ENCODE measurements at regions not wholly inside any gene's neighbourhood (a gene's known extent, or its start where the extent isn't known, plus 50 kb on each side); places are given as distances from the start of the nearest gene placed in this dataset.

DNA sequence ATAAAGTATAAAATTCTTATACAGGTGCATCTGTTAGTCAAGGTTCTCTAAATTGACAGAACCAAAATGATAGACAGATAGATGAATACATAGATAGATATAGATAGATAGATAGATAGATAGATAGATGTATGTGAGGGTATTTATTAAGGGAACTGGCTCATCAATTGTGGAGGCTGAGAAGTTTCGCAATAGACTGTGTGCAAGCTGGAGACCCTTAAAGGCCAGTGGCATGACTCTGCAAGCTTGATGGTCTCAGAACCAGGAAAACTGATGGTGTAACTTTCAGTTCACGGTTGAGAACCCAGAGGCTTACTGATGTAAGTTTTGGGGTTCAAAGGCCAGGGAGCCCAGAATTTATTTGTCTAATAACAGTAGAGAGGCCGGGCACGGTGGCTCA is 1123.7 kb upstream of the CADM2 start:
- TF ChIP-seq, protein P1, sequence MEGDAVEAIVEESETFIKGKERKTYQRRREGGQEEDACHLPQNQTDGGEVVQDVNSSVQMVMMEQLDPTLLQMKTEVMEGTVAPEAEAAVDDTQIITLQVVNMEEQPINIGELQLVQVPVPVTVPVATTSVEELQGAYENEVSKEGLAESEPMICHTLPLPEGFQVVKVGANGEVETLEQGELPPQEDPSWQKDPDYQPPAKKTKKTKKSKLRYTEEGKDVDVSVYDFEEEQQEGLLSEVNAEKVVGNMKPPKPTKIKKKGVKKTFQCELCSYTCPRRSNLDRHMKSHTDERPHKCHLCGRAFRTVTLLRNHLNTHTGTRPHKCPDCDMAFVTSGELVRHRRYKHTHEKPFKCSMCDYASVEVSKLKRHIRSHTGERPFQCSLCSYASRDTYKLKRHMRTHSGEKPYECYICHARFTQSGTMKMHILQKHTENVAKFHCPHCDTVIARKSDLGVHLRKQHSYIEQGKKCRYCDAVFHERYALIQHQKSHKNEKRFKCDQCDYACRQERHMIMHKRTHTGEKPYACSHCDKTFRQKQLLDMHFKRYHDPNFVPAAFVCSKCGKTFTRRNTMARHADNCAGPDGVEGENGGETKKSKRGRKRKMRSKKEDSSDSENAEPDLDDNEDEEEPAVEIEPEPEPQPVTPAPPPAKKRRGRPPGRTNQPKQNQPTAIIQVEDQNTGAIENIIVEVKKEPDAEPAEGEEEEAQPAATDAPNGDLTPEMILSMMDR (IDR thresholded peaks at IDR 0.05; ENCODE audit: insufficient read depth, low read length, severe bottlenecking) = no peak
- Histone ChIP-seq H3K36me3 (ENCODE audit: control insufficient read depth, insufficient read depth, low read length) (no peaks in the 10 kb centered on the region), H3K27me3 (ENCODE audit: control insufficient read depth, insufficient read depth, low read length) (no peaks in the 10 kb centered on the region), H3K4me3 (ENCODE audit: low read depth, low read length) (no peak overlapping the region)
- DNase-seq (ENCODE audit: low read depth) (peak; percentile 3), FAIRE-seq (no peak)

DNA sequence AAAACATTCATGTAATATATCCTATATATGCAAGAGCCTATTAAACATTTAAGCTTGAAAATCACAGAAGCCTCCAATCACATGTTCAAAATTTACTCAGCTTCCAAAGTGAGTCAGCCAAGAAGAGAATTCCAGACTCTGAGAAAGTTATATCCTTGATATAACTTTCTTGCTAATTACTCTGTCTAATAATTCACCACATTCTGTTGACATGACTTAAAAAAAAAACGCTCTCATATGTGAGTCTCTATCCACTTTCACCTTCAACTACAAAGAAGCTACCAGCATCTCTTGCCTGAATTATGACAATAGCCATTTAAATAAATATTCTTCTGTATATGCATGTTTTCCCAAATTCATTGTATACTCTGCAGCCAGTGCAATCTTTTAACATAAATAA is 1116.3 kb upstream of the CADM2 start:
- TF ChIP-seq, protein P1 (IDR thresholded peaks at IDR 0.05; ENCODE audit: insufficient read depth, low read length, severe bottlenecking) = no peak
- Histone ChIP-seq H3K27me3 (ENCODE audit: control insufficient read depth, insufficient read depth, low read length) (no peaks in the 10 kb centered on the region), H3K36me3 (ENCODE audit: control insufficient read depth, insufficient read depth, low read length) (no peaks in the 10 kb centered on the region), H3K4me3 (ENCODE audit: low read depth, low read length) (no peak overlapping the region)
- DNase-seq (ENCODE audit: low read depth) (no peak), FAIRE-seq (no peak)

DNA sequence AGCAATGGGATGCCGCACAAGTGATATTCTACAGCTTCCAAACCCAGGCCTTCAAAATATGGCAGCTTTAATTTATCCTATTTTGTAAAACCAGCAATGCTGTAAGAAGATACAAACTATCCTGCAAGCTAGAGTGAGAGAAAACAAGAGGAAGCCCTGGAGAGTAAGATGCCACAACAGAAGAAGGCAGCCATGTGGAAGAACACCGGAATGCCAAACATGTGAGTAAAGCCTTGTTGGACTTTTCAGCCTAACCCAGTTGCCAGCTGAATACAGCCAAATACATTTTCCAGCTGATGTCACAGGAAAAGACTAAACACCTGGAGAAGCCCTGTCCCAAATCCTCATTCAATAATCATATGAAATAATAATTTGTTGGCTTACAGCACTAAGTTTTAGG is 1115.1 kb upstream of the CADM2 start:
- no peak for DNase-seq (ENCODE audit: low read depth)
- no peak for FAIRE-seq

DNA sequence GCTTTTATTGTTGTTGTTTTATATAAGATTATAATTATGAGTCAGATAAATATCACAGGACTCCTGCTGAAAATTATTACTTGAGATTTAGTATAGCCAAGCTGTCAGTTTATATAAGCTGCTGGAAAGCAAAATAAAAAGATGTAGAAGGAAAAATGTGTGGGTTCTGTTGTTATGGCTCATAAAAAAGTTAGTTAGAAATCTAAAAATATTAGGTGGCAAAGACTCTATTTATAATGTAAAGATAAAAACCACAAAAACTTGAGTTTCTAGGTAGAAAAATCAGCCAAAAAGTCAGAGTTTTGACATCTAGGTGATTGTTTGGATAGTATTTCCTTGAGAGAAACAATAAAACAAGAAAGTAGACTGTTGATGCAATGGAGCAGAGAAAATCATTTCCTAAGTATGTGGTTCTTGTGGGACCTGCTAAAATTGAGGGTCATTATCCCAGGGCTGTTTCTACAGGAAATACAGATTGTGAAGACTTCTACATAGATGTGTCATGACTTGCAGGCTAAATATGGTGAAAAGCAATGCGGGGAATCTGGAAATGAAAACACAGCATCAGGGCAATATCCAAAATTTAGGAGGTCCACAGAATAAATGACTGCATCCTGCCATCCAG is 1109.6 kb upstream of the CADM2 start:
- DNase-seq (ENCODE audit: low read depth) (no peak), FAIRE-seq (no peak)
- Histone ChIP-seq H3K36me3 (ENCODE audit: control insufficient read depth, insufficient read depth, low read length) (no peaks in the 10 kb centered on the region), H3K4me3 (ENCODE audit: low read depth, low read length) (no peak overlapping the region), H3K27me3 (ENCODE audit: control insufficient read depth, insufficient read depth, low read length) (no peaks in the 10 kb centered on the region)
- TF ChIP-seq, protein P1 (IDR thresholded peaks at IDR 0.05; ENCODE audit: insufficient read depth, low read length, severe bottlenecking) = no peak

More for the DNA sequence above, 1115.1 kb upstream of the CADM2 start:
- Histone ChIP-seq H3K27me3 (ENCODE audit: control insufficient read depth, insufficient read depth, low read length) (no peaks in the 10 kb centered on the region), H3K4me3 (ENCODE audit: low read depth, low read length) (no peak overlapping the region), H3K36me3 (ENCODE audit: control insufficient read depth, insufficient read depth, low read length) (no peaks in the 10 kb centered on the region)
- TF ChIP-seq, protein P1 (IDR thresholded peaks at IDR 0.05; ENCODE audit: insufficient read depth, low read length, severe bottlenecking) = no peak

DNA sequence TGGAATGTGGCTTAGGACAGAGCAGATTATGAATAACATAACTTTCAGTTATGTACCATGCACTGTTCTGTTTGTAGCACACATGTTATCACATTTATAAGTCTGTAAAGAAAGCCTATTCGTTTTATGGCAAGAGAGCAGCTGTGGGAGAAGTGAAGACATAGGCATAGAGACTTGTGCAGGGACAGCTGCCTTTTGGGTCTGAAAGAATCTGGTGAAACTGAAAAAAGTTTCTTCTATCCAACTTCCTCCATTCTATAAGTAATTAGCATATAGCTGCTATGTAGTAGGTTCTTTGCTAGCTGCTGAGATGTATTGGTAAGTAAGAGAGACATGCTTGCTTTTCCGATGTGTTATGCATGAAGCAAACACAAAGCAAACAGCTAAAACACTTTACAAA is 1095.4 kb upstream of the CADM2 start:
- no peak for DNase-seq (ENCODE audit: low read depth)
- H3K4me3 ChIP-seq (ENCODE audit: low read depth, low read length) = no peak overlapping the region
- no peak for FAIRE-seq

More for the DNA sequence above, 1095.4 kb upstream of the CADM2 start:
- TF ChIP-seq, protein P1 (IDR thresholded peaks at IDR 0.05; ENCODE audit: insufficient read depth, low read length, severe bottlenecking) = no peak
- H3K27me3 ChIP-seq (ENCODE audit: control insufficient read depth, insufficient read depth, low read length) = no peaks in the 10 kb centered on the region
- no peaks in the 10 kb centered on the region for H3K36me3 ChIP-seq (ENCODE audit: control insufficient read depth, insufficient read depth, low read length)
